ENCODE measurements at regions not wholly inside any gene's neighbourhood (a gene's known extent, or its start where the extent isn't known, plus 50 kb on each side); places are given as distances from the start of the nearest gene placed in this dataset.
A peak's percentile ranks its signal among the peaks of the same experiment; 100 is the strongest.
"Not testable (repeated sequence)": the region's sequence is repeated elsewhere in the genome, so short reads cannot be mapped to it uniquely, and the experiment has no call there.

- DNase-seq (ENCODE audit: low read depth) = not testable (repeated sequence)
Observed at GRCh38 chr20:25987928-25988560, 291.4 kb upstream of the ZNF337 start.

- peak; percentile 12 for DNase-seq (ENCODE audit: low read depth)
Observed at GRCh38 chr20:25987073-25987927, 290.6 kb upstream of the ZNF337 start.

- no peak for DNase-seq (ENCODE audit: low read depth)
Observed at GRCh38 chr20:25985597-25985996, 288.9 kb upstream of the ZNF337 start.

- DNase-seq (ENCODE audit: low read depth) = peak; percentile 17
Observed at GRCh38 chr20:25984933-25985332, 288.3 kb upstream of the ZNF337 start.

- DNase-seq (ENCODE audit: low read depth) = not testable (repeated sequence)
Observed at GRCh38 chr20:25982701-25983100, 286.0 kb upstream of the ZNF337 start.

- DNase-seq (ENCODE audit: low read depth) = not testable (repeated sequence)
Observed at GRCh38 chr20:25978450-25979190, 282.0 kb upstream of the ZNF337 start.

GRCh38 chr20:25975816-25976215 lies 279.2 kb upstream of the ZNF337 start:
- not testable (repeated sequence) for DNase-seq (ENCODE audit: low read depth)

GRCh38 chr20:25965203-25965602 lies 268.6 kb upstream of the ZNF337 start:
- not testable (repeated sequence) for DNase-seq (ENCODE audit: low read depth)

GRCh38 chr20:25953876-25954275 lies 257.2 kb upstream of the ZNF337 start:
- DNase-seq (ENCODE audit: low read depth) = not testable (repeated sequence)

- DNase-seq (ENCODE audit: low read depth) = not testable (repeated sequence)
Observed at GRCh38 chr20:25935230-25935629, 238.6 kb upstream of the ZNF337 start.

GRCh38 chr20:25932806-25933205 lies 236.2 kb upstream of the ZNF337 start:
- DNase-seq (ENCODE audit: low read depth) = not testable (repeated sequence)

- DNase-seq (ENCODE audit: low read depth) = not testable (repeated sequence)
Observed at GRCh38 chr20:25932170-25932569, 235.5 kb upstream of the ZNF337 start.

- not testable (repeated sequence) for DNase-seq (ENCODE audit: low read depth)
Observed at GRCh38 chr20:25902321-25902720, 205.7 kb upstream of the ZNF337 start.

- DNase-seq (ENCODE audit: low read depth) = not testable (repeated sequence)
Observed at GRCh38 chr20:25898663-25899062, 202.0 kb upstream of the ZNF337 start.

- not testable (repeated sequence) for DNase-seq (ENCODE audit: low read depth)
Observed at GRCh38 chr20:25879096-25879495, 182.4 kb upstream of the ZNF337 start.

GRCh38 chr20:25868650-25868979 lies 172.0 kb upstream of the ZNF337 start:
- not testable (repeated sequence) for DNase-seq (ENCODE audit: low read depth)

GRCh38 chr20:25867776-25868649 lies 171.4 kb upstream of the ZNF337 start:
- DNase-seq (ENCODE audit: low read depth) = peak; percentile 41

- DNase-seq (ENCODE audit: low read depth) = not testable (repeated sequence)
Observed at GRCh38 chr20:25867015-25867775, 170.5 kb upstream of the ZNF337 start.

- peak; percentile 51 for DNase-seq (ENCODE audit: low read depth)
Observed at GRCh38 chr20:25865715-25866656, 169.3 kb upstream of the ZNF337 start.

Measured in activated T-helper 9 cell treated with anti-CD3 and anti-CD28 coated beads, Interleukin-2, amount 50 U/mL, for 16 hours (primary cell).